ENCODE measurements at regions not wholly inside any gene's neighbourhood (a gene's known extent, or its start where the extent isn't known, plus 50 kb on each side); places are given as distances from the start of the nearest gene placed in this dataset.

DNA sequence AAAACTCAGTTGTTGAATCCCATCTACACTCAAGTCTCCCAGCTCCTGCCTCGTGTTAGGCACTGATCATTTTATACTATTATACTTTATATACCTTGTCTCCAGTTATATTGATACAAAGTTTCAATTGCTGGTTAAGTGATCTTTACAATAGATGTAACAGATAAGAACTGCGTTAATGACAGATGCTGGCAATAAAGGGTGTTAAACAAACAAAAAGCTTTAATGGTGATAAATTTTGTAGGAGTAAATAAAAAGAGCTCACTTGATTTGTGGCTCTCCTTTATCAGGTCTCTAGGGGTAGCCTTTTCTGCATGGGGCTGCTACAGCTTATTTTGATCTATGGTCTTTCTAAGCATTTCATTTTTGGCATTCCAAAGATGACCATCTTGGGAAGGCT, 106.9 kb upstream of the GAREM1 start:
- TF ChIP-seq GATA3 (IDR thresholded peaks at IDR 0.05; ENCODE audit: low read depth, low read length) (no peak), GATA2 (IDR thresholded peaks at IDR 0.05; ENCODE audit: low read depth, low read length) (no peak)

Data from SH-SY5Y (cell line).